ENCODE measurements at regions not wholly inside any gene's neighbourhood (a gene's known extent, or its start where the extent isn't known, plus 50 kb on each side); places are given as distances from the start of the nearest gene placed in this dataset.

DNA sequence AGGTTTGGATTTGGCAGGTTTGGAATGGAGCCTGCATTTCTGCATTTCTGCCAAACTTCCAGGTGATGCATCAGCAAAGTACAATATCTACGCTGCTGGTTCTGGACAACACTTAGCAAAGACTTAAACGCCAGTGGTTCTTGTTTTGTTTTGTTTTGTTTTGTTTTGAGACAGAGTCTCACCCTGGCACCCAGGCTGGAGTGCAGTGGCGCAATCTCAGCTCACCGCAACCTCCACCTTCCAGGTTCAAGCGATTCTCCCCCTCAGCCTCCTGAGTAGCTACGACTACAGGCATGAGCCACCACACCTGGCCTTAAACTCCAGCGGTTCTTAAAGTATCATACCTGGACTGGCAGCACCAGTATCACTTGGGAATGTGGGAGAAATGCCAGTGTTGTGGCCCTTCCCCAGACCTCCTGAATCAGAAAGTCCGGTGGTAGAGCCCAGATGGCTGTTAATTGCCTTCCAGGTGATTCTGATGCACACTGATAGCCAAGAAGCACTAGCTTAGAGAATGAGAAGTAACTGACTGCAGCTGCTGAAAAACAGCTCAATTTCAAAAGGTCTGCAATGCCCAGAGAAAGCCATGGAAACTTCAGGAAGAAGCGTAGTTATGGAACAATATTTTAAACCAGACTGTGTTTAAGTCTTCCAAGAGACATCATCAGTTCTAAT is 114.8 kb upstream of the FOXN3 start:
- TF ChIP-seq POLR2A (IDR thresholded peaks at IDR 0.05; ENCODE audit: low read depth) (no peak), POLR2AphosphoS5 (IDR thresholded peaks at IDR 0.05) (no peak)

All from esophagus muscularis mucosa (tissue), 2 donors.